GM12878 (cell line): ENCODE measurements at regions not wholly inside any gene's neighbourhood (a gene's known extent, or its start where the extent isn't known, plus 50 kb on each side); places are given as distances from the start of the nearest gene placed in this dataset.

Experiments
- ATAC-seq: fragments of 200-7000 bp; cut with Tn5 transposase; 3 replicates; pipeline ENCODE4 v1.9.1; 2020; ENCODE audit warnings: mild to moderate bottlenecking, moderate library complexity
- BruUV-seq: library from RNA; stranded (reverse); fragments of 400-500 nt; replicated peaks from 2 replicates; lab custom pipeline; 2021; lab: Mats Ljungman, UMichigan
- CTCF ChIA-PET: fragments of 300-600 bp; sonication (Branson Sonifier 250); formaldehyde crosslinking; extraction: SDS; loops from one replicate; lab custom pipeline; 2021; ENCODE audit warnings: inconsistent platforms; lab: Yijun Ruan, JAX
- POLR2A ChIA-PET: fragments of 350-600 bp; formaldehyde crosslinking; extraction: SDS; loops from one replicate; lab custom pipeline; 2021; ENCODE audit warnings: inconsistent platforms; lab: Charles Lee
- RAD21 ChIA-PET: fragments of 300-600 bp; sonication (Branson Sonifier 250); formaldehyde crosslinking; loops from one replicate; lab custom pipeline; 2023; ENCODE audit warnings: antibody characterized with exemption; ENCODE audit not compliant: unreplicated experiment; lab: Charles Lee
- SMC1A ChIA-PET: fragments of 300-600 bp; sonication (Branson Sonifier 250); formaldehyde crosslinking; loops from one replicate; lab custom pipeline; 2023; ENCODE audit not compliant: unreplicated experiment, uncharacterized antibody; lab: Charles Lee
- DNase-seq: peaks from one replicate; pipeline ENCODE4 v3.0.0-alpha.2; 2011; ENCODE audit warnings: low read depth, low spot score
- FAIRE-seq: peaks from 3 replicates; lab custom pipeline; 2011; peaks lifted over from hg19 to GRCh38; lab: Jason Lieb, UNC
- H2AFZ ChIP-seq: 2 replicates; pipeline ENCODE4 v1.6.0; 2011; ENCODE audit warnings: low read depth, low read length, control low read depth; ENCODE audit not compliant: control insufficient read depth
- H3K27ac ChIP-seq: 2 replicates; pipeline ENCODE4 v1.5.1; 2011; ENCODE audit warnings: control low read depth; ENCODE audit not compliant: control insufficient read depth, insufficient read depth
- H3K27me3 ChIP-seq, 2 experiments: replicated peaks in 1 of 2; 2 replicates each; pipeline versions ENCODE4 v1.6.0 to v1.6.1; 2011; ENCODE audit warnings: low read length in 1 of 2; ENCODE audit not compliant: control insufficient read depth in 2 of 2, insufficient read depth in 2 of 2
- H3K36me3 ChIP-seq, 2 experiments: 2 replicates each; pipeline ENCODE4 v1.5.1; 2011; ENCODE audit warnings: low read length in 1 of 2; ENCODE audit not compliant: control insufficient read depth in 2 of 2, insufficient read depth in 2 of 2
- H3K4me1 ChIP-seq: 2 replicates; pipeline ENCODE4 v1.6.1; 2011; ENCODE audit warnings: mild to moderate bottlenecking, low read length, moderate library complexity, mixed read lengths; ENCODE audit not compliant: control insufficient read depth, insufficient read depth
- H3K4me2 ChIP-seq: 2 replicates; pipeline ENCODE4 v1.6.0; 2011; ENCODE audit warnings: control low read depth; ENCODE audit not compliant: control insufficient read depth, insufficient read depth
- H3K4me3 ChIP-seq: fragments of 200-600 bp; sonication (generic); 2 replicates; pipeline ENCODE4 v1.5.1; 2016
- H3K79me2 ChIP-seq: 2 replicates; pipeline ENCODE4 v1.6.0; 2011; ENCODE audit warnings: low read length; ENCODE audit not compliant: control insufficient read depth, insufficient read depth
- H3K9ac ChIP-seq: 2 replicates; pipeline ENCODE4 v1.8.0; 2011; ENCODE audit warnings: low read length, control low read depth, mixed read lengths; ENCODE audit not compliant: control insufficient read depth, insufficient read depth
- H3K9me3 ChIP-seq: replicated peaks from 3 replicates; pipeline ENCODE4 v1.5.1; 2011; ENCODE audit warnings: mild to moderate bottlenecking, low read length; ENCODE audit not compliant: control insufficient read depth, insufficient read depth
- H4K20me1 ChIP-seq: 2 replicates; pipeline ENCODE4 v1.6.0; 2011; ENCODE audit not compliant: control insufficient read depth, insufficient read depth
- MYB ChIP-seq: fragments of 150-350 bp; IDR thresholded peaks from 2 replicates; pipeline ENCODE4 v1.6.1; 2014; ENCODE audit warnings: mild to moderate bottlenecking, low read depth, low read length, borderline replicate concordance
- NR2C2 ChIP-seq: IDR thresholded peaks from 2 replicates; pipeline ENCODE4 v1.6.1; 2011; ENCODE audit warnings: borderline replicate concordance, low read depth; ENCODE audit not compliant: control insufficient read depth, insufficient read length
- PAX5 ChIP-seq: IDR thresholded peaks from 2 replicates; pipeline ENCODE4 v1.6.1; 2011; ENCODE audit warnings: low read depth, low read length, borderline replicate concordance
- SREBF1 ChIP-seq: IDR thresholded peaks from 2 replicates; pipeline ENCODE4 v1.6.1; 2012; ENCODE audit warnings: mild to moderate bottlenecking, low read length
- WGBS: methylation state at CpG from one replicate; pipeline ENCODE4 v1.1.6; 2016; ENCODE audit warnings: low lambda C conversion rate; ENCODE audit not compliant: insufficient replicate concordance, insufficient coverage; ENCODE audit errors: missing lambda C conversion rate; 5-methylcytosine and 5-hydroxymethylcytosine counted together
- in situ Hi-C: fragments of 300-500 bp; cut with MboI; formaldehyde crosslinking; loops from 9 replicates; pipeline ENCODE4 v1.14.3; 2018; ENCODE audit warnings: mixed read lengths
- intact Hi-C: fragments of 100-400 bp; cut with micrococcal nuclease; formaldehyde crosslinking; loops from one replicate; pipeline ENCODE4 v1.14.2; 2022; ENCODE audit not compliant: unreplicated experiment
- TF ChIP-seq, protein P1 (sequence below): IDR thresholded peaks from 2 replicates; pipeline ENCODE4 v1.6.1; 2012; ENCODE audit warnings: low read length, inconsistent platforms
- TF ChIP-seq, protein P2 (sequence below): IDR thresholded peaks from 2 replicates; pipeline ENCODE4 v1.6.1; 2011; ENCODE audit warnings: low read depth, low read length, improper control_type of control experiment, borderline replicate concordance

- intact Hi-C loops: no loop called here
- Histone ChIP-seq H3K9ac (no peak overlapping the region), H3K4me1 (no peaks in the 10 kb centered on the region), H3K36me3 (no peaks in the 10 kb centered on the region), H3K9me3 (no peaks in the 10 kb centered on the region; the same call in 2 of the 3 replicates), H3K4me3 (no peak overlapping the region), H3K27ac (no peak overlapping the region), H3K27me3 (no peaks in the 10 kb centered on the region), H2AFZ (no peak overlapping the region), H4K20me1 (no peaks in the 10 kb centered on the region), H3K4me2 (no peak overlapping the region), H3K79me2 (no peaks in the 10 kb centered on the region)
- in situ Hi-C loops: no loop called here
- no peak for ATAC-seq
- RAD21 ChIA-PET: no interaction called here
- CTCF ChIA-PET: no interaction called here
- no peak for DNase-seq
- no TSS peak for BruUV-seq
- 27% methylated on average over 5 of the region's 5 CpGs for WGBS
- SMC1A ChIA-PET: no interaction called here
- TF ChIP-seq PAX5 (no peak), SREBF1 (no peak), MYB (no peak), NR2C2 (no peak)
- TF ChIP-seq, protein P1, sequence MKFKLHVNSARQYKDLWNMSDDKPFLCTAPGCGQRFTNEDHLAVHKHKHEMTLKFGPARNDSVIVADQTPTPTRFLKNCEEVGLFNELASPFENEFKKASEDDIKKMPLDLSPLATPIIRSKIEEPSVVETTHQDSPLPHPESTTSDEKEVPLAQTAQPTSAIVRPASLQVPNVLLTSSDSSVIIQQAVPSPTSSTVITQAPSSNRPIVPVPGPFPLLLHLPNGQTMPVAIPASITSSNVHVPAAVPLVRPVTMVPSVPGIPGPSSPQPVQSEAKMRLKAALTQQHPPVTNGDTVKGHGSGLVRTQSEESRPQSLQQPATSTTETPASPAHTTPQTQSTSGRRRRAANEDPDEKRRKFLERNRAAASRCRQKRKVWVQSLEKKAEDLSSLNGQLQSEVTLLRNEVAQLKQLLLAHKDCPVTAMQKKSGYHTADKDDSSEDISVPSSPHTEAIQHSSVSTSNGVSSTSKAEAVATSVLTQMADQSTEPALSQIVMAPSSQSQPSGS: no peak
- TF ChIP-seq, protein P2, sequence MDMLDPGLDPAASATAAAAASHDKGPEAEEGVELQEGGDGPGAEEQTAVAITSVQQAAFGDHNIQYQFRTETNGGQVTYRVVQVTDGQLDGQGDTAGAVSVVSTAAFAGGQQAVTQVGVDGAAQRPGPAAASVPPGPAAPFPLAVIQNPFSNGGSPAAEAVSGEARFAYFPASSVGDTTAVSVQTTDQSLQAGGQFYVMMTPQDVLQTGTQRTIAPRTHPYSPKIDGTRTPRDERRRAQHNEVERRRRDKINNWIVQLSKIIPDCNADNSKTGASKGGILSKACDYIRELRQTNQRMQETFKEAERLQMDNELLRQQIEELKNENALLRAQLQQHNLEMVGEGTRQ: no peak
- POLR2A ChIA-PET: no interaction called here
- FAIRE-seq: no peak
Observed at GRCh38 chr17:70865993-70866804, 696.9 kb downstream of the KCNJ2 start.
